ENCODE measurements at regions not wholly inside any gene's neighbourhood (a gene's known extent, or its start where the extent isn't known, plus 50 kb on each side); places are given as distances from the start of the nearest gene placed in this dataset.

DNA sequence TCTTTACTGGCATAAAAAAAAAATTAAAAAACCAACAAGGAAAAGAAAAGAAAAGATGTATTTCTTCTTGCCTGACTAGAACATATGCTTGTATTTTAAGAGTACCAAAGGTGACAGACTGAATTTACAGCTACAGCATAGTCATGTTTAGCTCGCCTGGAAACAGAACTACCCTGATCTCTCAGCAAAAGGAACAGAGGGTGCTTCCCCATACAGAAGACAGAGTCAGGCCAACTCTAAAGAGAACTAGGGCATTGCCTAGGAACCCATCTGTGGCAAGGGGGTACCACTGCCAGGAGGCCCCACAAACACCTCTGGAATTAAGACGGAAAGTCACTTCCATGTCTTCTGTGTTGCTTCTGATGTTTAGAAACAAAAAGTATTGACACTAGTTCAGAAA lies 252.1 kb upstream of the STARD13 start:
- Histone ChIP-seq H2AFZ (ENCODE audit: low read length) (no peak overlapping the region), H3K9me2 (replicated peaks; ENCODE audit: insufficient read depth, low read length) (no peaks in the 10 kb centered on the region), H3K27ac (ENCODE audit: low read length) (no peak overlapping the region), H3K4me1 (ENCODE audit: low read length) (no peaks in the 10 kb centered on the region), H3K4me2 (ENCODE audit: low read depth, low read length) (no peak overlapping the region), H3K4me3 (ENCODE audit: low read length) (no peak overlapping the region), H3K27me3 (replicated peaks; ENCODE audit: insufficient read depth, low read length) (no peaks in the 10 kb centered on the region), H3K36me3 (replicated peaks; ENCODE audit: insufficient read depth, low read length) (no peaks in the 10 kb centered on the region), H3F3A (ENCODE audit: insufficient read depth, low read length) (peaks cover 9% of the 10 kb centered on the region), H4K20me1 (ENCODE audit: insufficient read depth, low read length) (no peaks in the 10 kb centered on the region), H3K9me3 (replicated peaks; ENCODE audit: insufficient read depth, low read length) (no peaks in the 10 kb centered on the region), H3K9ac (ENCODE audit: low read length) (no peak overlapping the region), H3K79me2 (ENCODE audit: low read length) (no peaks in the 10 kb centered on the region)
- DNase-seq: no peak
- TF ChIP-seq EZH2 (optimal IDR thresholded peaks at IDR 0.05; ENCODE audit: low read depth, low read length): no peak
- no peak for TF ChIP-seq EZH2phosphoT487 (IDR thresholded peaks at IDR 0.05; ENCODE audit: low read length)
- no peak for TF ChIP-seq CTCF (IDR thresholded peaks at IDR 0.05; ENCODE audit: low read length)

- H2AFZ ChIP-seq (ENCODE audit: low read length): peak overlapping the region; percentile 61
- peak overlapping the region; percentile 100; the same call in 1 of the 2 replicates for H3K27ac ChIP-seq (ENCODE audit: low read length)
- TF ChIP-seq EZH2 (optimal IDR thresholded peaks at IDR 0.05; ENCODE audit: low read depth, low read length) (no peak), EZH2phosphoT487 (IDR thresholded peaks at IDR 0.05; ENCODE audit: low read length) (no peak), CTCF (IDR thresholded peaks at IDR 0.05; ENCODE audit: low read length) (no peak)
- H4K20me1 ChIP-seq (ENCODE audit: insufficient read depth, low read length): no peaks in the 10 kb centered on the region
- peaks cover 24% of the 10 kb centered on the region for H3F3A ChIP-seq (ENCODE audit: insufficient read depth, low read length)
- no peaks in the 10 kb centered on the region for H3K36me3 ChIP-seq (replicated peaks; ENCODE audit: insufficient read depth, low read length)
- H3K4me2 ChIP-seq (ENCODE audit: low read depth, low read length): peak overlapping the region; percentile 70; the same call in 1 of the 2 replicates
- H3K9me3 ChIP-seq (replicated peaks; ENCODE audit: insufficient read depth, low read length): no peaks in the 10 kb centered on the region
- peak overlapping the region; percentile 95 for H3K9ac ChIP-seq (ENCODE audit: low read length)
- H3K4me1 ChIP-seq (ENCODE audit: low read length): peaks cover 11% of the 10 kb centered on the region; the same call in 1 of the 2 replicates
- H3K79me2 ChIP-seq (ENCODE audit: low read length): no peaks in the 10 kb centered on the region
- peak overlapping the region; percentile 69 for H3K4me3 ChIP-seq (ENCODE audit: low read length)
- no peak for DNase-seq
- no peaks in the 10 kb centered on the region for H3K9me2 ChIP-seq (replicated peaks; ENCODE audit: insufficient read depth, low read length)
- H3K27me3 ChIP-seq (replicated peaks; ENCODE audit: insufficient read depth, low read length): no peaks in the 10 kb centered on the region
These were observed 255.9 kb upstream of the STARD13 start for GRCh38 chr13:33541456-33541855.

DNA sequence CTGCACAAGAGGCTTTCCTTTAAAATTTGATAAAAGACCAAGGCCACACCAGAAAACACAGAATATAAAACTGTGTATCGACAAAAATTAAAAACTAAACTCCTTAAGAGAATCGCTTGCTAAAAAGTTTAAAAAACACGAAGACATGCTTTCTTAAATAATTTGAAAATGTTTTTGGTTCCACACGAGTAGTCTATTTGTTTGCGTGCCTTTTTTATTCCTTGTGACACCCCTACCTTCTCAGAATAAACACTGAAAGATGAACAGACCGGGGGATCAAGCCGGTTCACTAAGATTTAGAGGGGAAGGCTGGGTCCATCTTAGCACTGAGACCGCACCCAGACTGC lies 256.4 kb upstream of the STARD13 start:
- Histone ChIP-seq H3K9me3 (replicated peaks; ENCODE audit: insufficient read depth, low read length) (no peaks in the 10 kb centered on the region), H3K27me3 (replicated peaks; ENCODE audit: insufficient read depth, low read length) (no peaks in the 10 kb centered on the region), H3K9me2 (replicated peaks; ENCODE audit: insufficient read depth, low read length) (no peaks in the 10 kb centered on the region), H3K4me2 (ENCODE audit: low read depth, low read length) (peak overlapping the region; percentile 70), H2AFZ (ENCODE audit: low read length) (peak overlapping the region; percentile 61), H3K36me3 (replicated peaks; ENCODE audit: insufficient read depth, low read length) (no peaks in the 10 kb centered on the region), H3K9ac (ENCODE audit: low read length) (peak overlapping the region; percentile 95), H4K20me1 (ENCODE audit: insufficient read depth, low read length) (no peaks in the 10 kb centered on the region), H3K4me1 (ENCODE audit: low read length) (peaks cover 11% of the 10 kb centered on the region; the same call in 1 of the 2 replicates), H3K27ac (ENCODE audit: low read length) (peak overlapping the region; percentile 100), H3F3A (ENCODE audit: insufficient read depth, low read length) (peaks cover 24% of the 10 kb centered on the region), H3K79me2 (ENCODE audit: low read length) (no peaks in the 10 kb centered on the region), H3K4me3 (ENCODE audit: low read length) (peak overlapping the region; percentile 69)
- peak; percentile 6 for DNase-seq
- no peak for TF ChIP-seq EZH2 (optimal IDR thresholded peaks at IDR 0.05; ENCODE audit: low read depth, low read length)
- TF ChIP-seq CTCF (IDR thresholded peaks at IDR 0.05; ENCODE audit: low read length): no peak
- TF ChIP-seq EZH2phosphoT487 (IDR thresholded peaks at IDR 0.05; ENCODE audit: low read length): no peak
